GM12878 (cell line): ENCODE measurements at regions not wholly inside any gene's neighbourhood (a gene's known extent, or its start where the extent isn't known, plus 50 kb on each side); places are given as distances from the start of the nearest gene placed in this dataset.

Source experiments
- ATAC-seq: fragments of 200-7000 bp; cut with Tn5 transposase; 3 replicates; pipeline ENCODE4 v1.9.1; 2020; ENCODE audit warnings: mild to moderate bottlenecking, moderate library complexity
- BruUV-seq: library from RNA; stranded (reverse); fragments of 400-500 nt; replicated peaks from 2 replicates; lab custom pipeline; 2021; lab: Mats Ljungman, UMichigan
- CTCF ChIA-PET: fragments of 300-600 bp; sonication (Branson Sonifier 250); formaldehyde crosslinking; extraction: SDS; loops from one replicate; lab custom pipeline; 2021; ENCODE audit warnings: inconsistent platforms; lab: Yijun Ruan, JAX
- POLR2A ChIA-PET: fragments of 350-600 bp; formaldehyde crosslinking; extraction: SDS; loops from one replicate; lab custom pipeline; 2021; ENCODE audit warnings: inconsistent platforms; lab: Charles Lee
- RAD21 ChIA-PET: fragments of 300-600 bp; sonication (Branson Sonifier 250); formaldehyde crosslinking; loops from one replicate; lab custom pipeline; 2023; ENCODE audit warnings: antibody characterized with exemption; ENCODE audit not compliant: unreplicated experiment; lab: Charles Lee
- SMC1A ChIA-PET: fragments of 300-600 bp; sonication (Branson Sonifier 250); formaldehyde crosslinking; loops from one replicate; lab custom pipeline; 2023; ENCODE audit not compliant: unreplicated experiment, uncharacterized antibody; lab: Charles Lee
- DNase-seq: peaks from one replicate; pipeline ENCODE4 v3.0.0-alpha.2; 2011; ENCODE audit warnings: low read depth, low spot score
- FAIRE-seq: peaks from 3 replicates; lab custom pipeline; 2011; peaks lifted over from hg19 to GRCh38; lab: Jason Lieb, UNC
- H2AFZ ChIP-seq: 2 replicates; pipeline ENCODE4 v1.6.0; 2011; ENCODE audit warnings: low read depth, low read length, control low read depth; ENCODE audit not compliant: control insufficient read depth
- H3K27ac ChIP-seq: 2 replicates; pipeline ENCODE4 v1.5.1; 2011; ENCODE audit warnings: control low read depth; ENCODE audit not compliant: control insufficient read depth, insufficient read depth
- H3K27me3 ChIP-seq, 2 experiments: replicated peaks in 1 of 2; 2 replicates each; pipeline versions ENCODE4 v1.6.0 to v1.6.1; 2011; ENCODE audit warnings: low read length in 1 of 2; ENCODE audit not compliant: control insufficient read depth in 2 of 2, insufficient read depth in 2 of 2
- H3K36me3 ChIP-seq, 2 experiments: 2 replicates each; pipeline ENCODE4 v1.5.1; 2011; ENCODE audit warnings: low read length in 1 of 2; ENCODE audit not compliant: control insufficient read depth in 2 of 2, insufficient read depth in 2 of 2
- H3K4me1 ChIP-seq: 2 replicates; pipeline ENCODE4 v1.6.1; 2011; ENCODE audit warnings: mild to moderate bottlenecking, low read length, moderate library complexity, mixed read lengths; ENCODE audit not compliant: control insufficient read depth, insufficient read depth
- H3K4me2 ChIP-seq: 2 replicates; pipeline ENCODE4 v1.6.0; 2011; ENCODE audit warnings: control low read depth; ENCODE audit not compliant: control insufficient read depth, insufficient read depth
- H3K4me3 ChIP-seq: fragments of 200-600 bp; sonication (generic); 2 replicates; pipeline ENCODE4 v1.5.1; 2016
- H3K79me2 ChIP-seq: 2 replicates; pipeline ENCODE4 v1.6.0; 2011; ENCODE audit warnings: low read length; ENCODE audit not compliant: control insufficient read depth, insufficient read depth
- H3K9ac ChIP-seq: 2 replicates; pipeline ENCODE4 v1.8.0; 2011; ENCODE audit warnings: low read length, control low read depth, mixed read lengths; ENCODE audit not compliant: control insufficient read depth, insufficient read depth
- H3K9me3 ChIP-seq: replicated peaks from 3 replicates; pipeline ENCODE4 v1.5.1; 2011; ENCODE audit warnings: mild to moderate bottlenecking, low read length; ENCODE audit not compliant: control insufficient read depth, insufficient read depth
- H4K20me1 ChIP-seq: 2 replicates; pipeline ENCODE4 v1.6.0; 2011; ENCODE audit not compliant: control insufficient read depth, insufficient read depth
- BCL11A ChIP-seq: IDR thresholded peaks from 2 replicates; pipeline ENCODE4 v1.6.1; 2011; ENCODE audit warnings: low read depth, low read length
- BHLHE40 ChIP-seq, 2 experiments: fragments of 450-650 bp in 1 of 2; IDR thresholded peaks; 2 replicates each; pipeline ENCODE4 v1.6.1; 2011 to 2017; ENCODE audit warnings: low read depth in 2 of 2, borderline replicate concordance in 1 of 2, improper control_type of control experiment in 1 of 2, low read length in 1 of 2, mild to moderate bottlenecking in 1 of 2
- CBFB ChIP-seq: IDR thresholded peaks from 2 replicates; pipeline ENCODE4 v1.6.1; 2016; ENCODE audit warnings: antibody characterized with exemption, low read depth
- HSF1 ChIP-seq: fragments of 150-350 bp; IDR thresholded peaks from 2 replicates; pipeline ENCODE4 v1.6.1; 2014; ENCODE audit warnings: mild to moderate bottlenecking, low read depth, low read length
- LARP7 ChIP-seq: fragments of 450-650 bp; IDR thresholded peaks from 2 replicates; pipeline ENCODE4 v1.6.1; 2017; ENCODE audit warnings: mild to moderate bottlenecking
- NFIC ChIP-seq: IDR thresholded peaks from 2 replicates; pipeline ENCODE4 v1.6.1; 2012; ENCODE audit warnings: low read depth, mild to moderate bottlenecking, inconsistent platforms, low read length, moderate library complexity
- RFX5 ChIP-seq: IDR thresholded peaks from 2 replicates; pipeline ENCODE4 v1.6.1; 2011; ENCODE audit warnings: low read depth, low read length, improper control_type of control experiment
- ZBTB40 ChIP-seq: fragments of 450-650 bp; IDR thresholded peaks from 2 replicates; pipeline ENCODE4 v1.6.1; 2016; ENCODE audit warnings: mild to moderate bottlenecking, moderate library complexity, borderline replicate concordance
- ZNF384 ChIP-seq: IDR thresholded peaks from 2 replicates; pipeline ENCODE4 v1.6.1; 2012; ENCODE audit warnings: low read depth, mild to moderate bottlenecking, low read length, improper control_type of control experiment, borderline replicate concordance
- WGBS: methylation state at CpG from one replicate; pipeline ENCODE4 v1.1.6; 2016; ENCODE audit warnings: low lambda C conversion rate; ENCODE audit not compliant: insufficient replicate concordance, insufficient coverage; ENCODE audit errors: missing lambda C conversion rate; 5-methylcytosine and 5-hydroxymethylcytosine counted together
- in situ Hi-C: fragments of 300-500 bp; cut with MboI; formaldehyde crosslinking; loops from 9 replicates; pipeline ENCODE4 v1.14.3; 2018; ENCODE audit warnings: mixed read lengths
- intact Hi-C: fragments of 100-400 bp; cut with micrococcal nuclease; formaldehyde crosslinking; loops from one replicate; pipeline ENCODE4 v1.14.2; 2022; ENCODE audit not compliant: unreplicated experiment

- TF ChIP-seq HSF1 (no peak), CBFB (no peak)
Measured at GRCh38 chr6:105901583-105901982, 184.6 kb upstream of the PRDM1 start (continued).

GRCh38 chr6:105900125-105900937 lies 185.8 kb upstream of the PRDM1 start:
- CTCF ChIA-PET, result interaction anchor here (0.6 to 1.2 kb wide), 8 partner anchors 9 to 426 kb away, joined by 3 read pairs; no protein-coding TSS in a partner anchor
- RAD21 ChIA-PET, result interaction anchor here (0.7 to 1.7 kb wide), 3 partner anchors 8 to 254 kb away, joined by 3 to 6 read pairs (median 5); no protein-coding TSS in a partner anchor
- in situ Hi-C loops (no loop called here), intact Hi-C loops (no loop called here)
- Histone ChIP-seq H2AFZ (no peak overlapping the region), H3K4me2 (no peak overlapping the region), H3K9ac (no peak overlapping the region), H3K4me3 (no peak overlapping the region), H3K9me3 (no peaks in the 10 kb centered on the region), H3K27ac (no peak overlapping the region), H3K36me3 (no peaks in the 10 kb centered on the region), H3K27me3 (no peaks in the 10 kb centered on the region; a peak in 1 of 4 replicates), H3K79me2 (no peaks in the 10 kb centered on the region), H4K20me1 (no peaks in the 10 kb centered on the region), H3K4me1 (no peaks in the 10 kb centered on the region)
- FAIRE-seq (no peak), ATAC-seq (no peak), DNase-seq (no peak)
- TF ChIP-seq LARP7 (no peak), BHLHE40 (IDR thresholded peaks at IDR 0.05; ENCODE audit: borderline replicate concordance in 1 of 2, low read depth in 2 of 2, low read length in 1 of 2) (peak in 1 of 2 experiments; percentile 10; a peak in 1 of 4 replicates), ZNF384 (0 out of 2 replicates have a peak, but pooled peaks have one; percentile 39), BCL11A (0 out of 2 replicates have a peak, but pooled peaks have one; percentile 20), ZBTB40 (no peak), NFIC (no peak), RFX5 (no peak)
- SMC1A ChIA-PET, result interaction anchor here (0.6 to 1.7 kb wide), 8 partner anchors 9 to 256 kb away, joined by 3 to 5 read pairs (median 3); no protein-coding TSS in a partner anchor
- POLR2A ChIA-PET, result no interaction called here
- no TSS peak for BruUV-seq
- WGBS, result 32% methylated on average over 13 of the region's 13 CpGs
